H1 (cell line): ENCODE measurements at regions not wholly inside any gene's neighbourhood (a gene's known extent, or its start where the extent isn't known, plus 50 kb on each side); places are given as distances from the start of the nearest gene placed in this dataset.

Source experiments
- BCL11A ChIP-seq, 2 experiments: IDR thresholded peaks; one replicate each; pipeline ENCODE4 v1.6.1; 2011; ENCODE audit warnings: low read depth in 2 of 2, low read length in 2 of 2, mild to moderate bottlenecking in 2 of 2
- CBX8 ChIP-seq: fragments of 300-800, 300-1000 bp; sonication (generic); IDR thresholded peaks from 2 replicates; pipeline ENCODE4 v1.7.1; 2016; ENCODE audit warnings: low read depth, low read length, borderline replicate concordance
- EGR1 ChIP-seq: IDR thresholded peaks from 2 replicates; pipeline ENCODE4 v1.6.1; 2011; ENCODE audit warnings: low read depth, low read length, borderline replicate concordance
- EZH2 ChIP-seq: fragments of 200-600 bp; sonication (generic); IDR thresholded peaks from 2 replicates; pipeline ENCODE4 v1.7.1; 2012; ENCODE audit warnings: low read depth, mild to moderate bottlenecking, moderate library complexity, low read length, inconsistent platforms; ENCODE audit not compliant: severe bottlenecking
- HDAC2 ChIP-seq, 2 experiments: fragments of 300-600 bp in 1 of 2; sonication (generic) in 1 of 2; IDR thresholded peaks; 2 replicates each; pipeline ENCODE4 v1.6.1; 2011 to 2012; ENCODE audit warnings: low read depth in 2 of 2, low read length in 2 of 2, mild to moderate bottlenecking in 2 of 2, moderate library complexity in 2 of 2, borderline replicate concordance in 1 of 2, inconsistent platforms in 1 of 2
- POLR2A ChIP-seq, 2 experiments: IDR thresholded peaks; 1 replicate in 1 of 2; 2 replicates in 1 of 2; pipeline ENCODE4 v1.6.1; 2011; ENCODE audit warnings: low read depth in 2 of 2, low read length in 2 of 2, mild to moderate bottlenecking in 2 of 2; ENCODE audit errors: control extremely low read depth in 1 of 2
- RFX5 ChIP-seq: IDR thresholded peaks from 2 replicates; pipeline ENCODE4 v1.6.1; 2011; ENCODE audit warnings: low read depth, low read length, improper control_type of control experiment, borderline replicate concordance
- SAP30 ChIP-seq: fragments of 300-600 bp; sonication (generic); IDR thresholded peaks from 2 replicates; pipeline ENCODE4 v1.7.1; 2012; ENCODE audit warnings: low read length, moderate library complexity, mild to moderate bottlenecking, inconsistent platforms; ENCODE audit not compliant: insufficient read depth, insufficient replicate concordance
- TAF7 ChIP-seq: optimal IDR thresholded peaks from 2 replicates; pipeline ENCODE3; 2011; ENCODE audit warnings: low read depth, mild to moderate bottlenecking, inconsistent platforms, low read length, moderate library complexity, borderline replicate concordance
- TBP ChIP-seq: IDR thresholded peaks from 2 replicates; pipeline ENCODE4 v1.6.1; 2011; ENCODE audit warnings: low read depth, low read length, improper control_type of control experiment
- TF ChIP-seq, protein P1 (sequence below): IDR thresholded peaks from 2 replicates; pipeline ENCODE4 v1.6.1; 2012; ENCODE audit warnings: low read length, inconsistent platforms
- TF ChIP-seq, protein P2 (sequence below), 3 experiments: IDR thresholded peaks; 1 replicate in 2 of 3; 2 replicates in 1 of 3; pipeline versions ENCODE4 v1.5.1 to v1.6.1; 2011; ENCODE audit warnings: low read length in 3 of 3, mild to moderate bottlenecking in 3 of 3, inconsistent platforms in 2 of 3, low read depth in 1 of 3, moderate library complexity in 1 of 3; ENCODE audit not compliant: insufficient read depth in 1 of 3; ENCODE audit errors: control extremely low read depth in 1 of 3

DNA sequence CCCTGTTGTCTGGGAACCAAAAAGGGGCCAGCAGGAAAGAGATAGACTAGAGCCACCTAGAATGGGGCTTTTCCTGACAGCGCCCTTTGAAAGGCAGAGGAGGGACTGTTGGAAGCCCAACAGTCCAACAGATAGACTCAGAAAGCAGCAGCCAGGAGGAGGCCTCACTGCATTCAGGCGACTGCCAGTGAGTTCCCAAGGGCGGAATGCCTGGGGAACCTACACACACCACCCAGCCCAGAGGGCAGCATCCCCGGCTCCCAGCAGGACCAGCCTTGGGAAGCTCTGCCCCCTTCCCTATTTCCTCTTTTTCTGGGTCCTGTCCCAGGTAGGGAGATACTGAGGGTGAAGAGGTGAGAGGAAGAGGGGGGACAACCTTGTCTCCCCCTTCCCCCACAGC is 192.4 kb upstream of the KLF4 start:
- TF ChIP-seq EZH2 (no peak), POLR2A (IDR thresholded peaks at IDR 0.05; ENCODE audit: control extremely low read depth in 1 of 2, low read depth in 2 of 2, low read length in 2 of 2) (no peak), EGR1 (no peak), BCL11A (IDR thresholded peaks at IDR 0.05; ENCODE audit: low read depth in 2 of 2, low read length in 2 of 2) (no peak), HDAC2 (IDR thresholded peaks at IDR 0.05; ENCODE audit: borderline replicate concordance in 1 of 2, low read depth in 2 of 2, low read length in 2 of 2) (no peak), CBX8 (no peak), SAP30 (no peak), TBP (no peak), RFX5 (no peak), TAF7 (no peak)
- TF ChIP-seq, protein P1, sequence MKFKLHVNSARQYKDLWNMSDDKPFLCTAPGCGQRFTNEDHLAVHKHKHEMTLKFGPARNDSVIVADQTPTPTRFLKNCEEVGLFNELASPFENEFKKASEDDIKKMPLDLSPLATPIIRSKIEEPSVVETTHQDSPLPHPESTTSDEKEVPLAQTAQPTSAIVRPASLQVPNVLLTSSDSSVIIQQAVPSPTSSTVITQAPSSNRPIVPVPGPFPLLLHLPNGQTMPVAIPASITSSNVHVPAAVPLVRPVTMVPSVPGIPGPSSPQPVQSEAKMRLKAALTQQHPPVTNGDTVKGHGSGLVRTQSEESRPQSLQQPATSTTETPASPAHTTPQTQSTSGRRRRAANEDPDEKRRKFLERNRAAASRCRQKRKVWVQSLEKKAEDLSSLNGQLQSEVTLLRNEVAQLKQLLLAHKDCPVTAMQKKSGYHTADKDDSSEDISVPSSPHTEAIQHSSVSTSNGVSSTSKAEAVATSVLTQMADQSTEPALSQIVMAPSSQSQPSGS, result no peak
- TF ChIP-seq, protein P2, sequence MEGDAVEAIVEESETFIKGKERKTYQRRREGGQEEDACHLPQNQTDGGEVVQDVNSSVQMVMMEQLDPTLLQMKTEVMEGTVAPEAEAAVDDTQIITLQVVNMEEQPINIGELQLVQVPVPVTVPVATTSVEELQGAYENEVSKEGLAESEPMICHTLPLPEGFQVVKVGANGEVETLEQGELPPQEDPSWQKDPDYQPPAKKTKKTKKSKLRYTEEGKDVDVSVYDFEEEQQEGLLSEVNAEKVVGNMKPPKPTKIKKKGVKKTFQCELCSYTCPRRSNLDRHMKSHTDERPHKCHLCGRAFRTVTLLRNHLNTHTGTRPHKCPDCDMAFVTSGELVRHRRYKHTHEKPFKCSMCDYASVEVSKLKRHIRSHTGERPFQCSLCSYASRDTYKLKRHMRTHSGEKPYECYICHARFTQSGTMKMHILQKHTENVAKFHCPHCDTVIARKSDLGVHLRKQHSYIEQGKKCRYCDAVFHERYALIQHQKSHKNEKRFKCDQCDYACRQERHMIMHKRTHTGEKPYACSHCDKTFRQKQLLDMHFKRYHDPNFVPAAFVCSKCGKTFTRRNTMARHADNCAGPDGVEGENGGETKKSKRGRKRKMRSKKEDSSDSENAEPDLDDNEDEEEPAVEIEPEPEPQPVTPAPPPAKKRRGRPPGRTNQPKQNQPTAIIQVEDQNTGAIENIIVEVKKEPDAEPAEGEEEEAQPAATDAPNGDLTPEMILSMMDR (IDR thresholded peaks at IDR 0.05; ENCODE audit: control extremely low read depth in 1 of 3, insufficient read depth in 1 of 3, low read depth in 1 of 3, low read length in 3 of 3), result no peak
